ENCODE measurements at regions not wholly inside any gene's neighbourhood (a gene's known extent, or its start where the extent isn't known, plus 50 kb on each side); places are given as distances from the start of the nearest gene placed in this dataset.

DNA sequence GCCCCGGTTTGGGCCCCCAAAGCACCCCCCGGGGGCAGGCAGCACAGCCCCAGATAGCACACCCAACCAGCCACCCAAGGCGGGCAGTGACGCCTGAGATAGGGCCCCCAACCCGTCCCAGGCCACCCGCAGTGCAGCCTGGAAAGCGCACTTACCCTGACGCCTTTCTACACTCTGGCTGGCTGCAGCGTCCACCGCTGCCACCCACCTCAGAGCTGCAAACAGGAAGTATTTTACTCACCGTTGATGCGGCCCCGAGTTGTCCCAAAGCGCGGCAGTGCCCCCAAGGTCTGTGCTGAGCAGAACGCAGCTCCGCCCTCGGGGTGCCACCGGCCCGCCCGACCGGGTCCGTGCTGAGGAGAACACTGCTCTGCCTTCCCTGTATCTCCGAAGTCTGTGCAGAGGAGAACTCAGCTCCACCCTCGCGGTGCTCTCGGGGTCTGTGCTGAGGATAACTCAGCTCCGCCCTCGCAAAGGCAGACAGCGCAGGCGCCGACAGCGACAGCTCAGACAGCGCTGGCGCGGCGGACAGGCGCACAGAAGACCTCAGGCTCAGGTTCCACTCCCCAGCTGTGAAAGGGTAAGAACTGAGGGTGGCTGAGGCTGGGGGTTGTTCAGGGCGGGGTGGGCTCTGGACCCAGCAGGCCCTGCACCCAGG is 786.9 kb downstream of the CDY1 start:
- DNase-seq = no peak

DNA sequence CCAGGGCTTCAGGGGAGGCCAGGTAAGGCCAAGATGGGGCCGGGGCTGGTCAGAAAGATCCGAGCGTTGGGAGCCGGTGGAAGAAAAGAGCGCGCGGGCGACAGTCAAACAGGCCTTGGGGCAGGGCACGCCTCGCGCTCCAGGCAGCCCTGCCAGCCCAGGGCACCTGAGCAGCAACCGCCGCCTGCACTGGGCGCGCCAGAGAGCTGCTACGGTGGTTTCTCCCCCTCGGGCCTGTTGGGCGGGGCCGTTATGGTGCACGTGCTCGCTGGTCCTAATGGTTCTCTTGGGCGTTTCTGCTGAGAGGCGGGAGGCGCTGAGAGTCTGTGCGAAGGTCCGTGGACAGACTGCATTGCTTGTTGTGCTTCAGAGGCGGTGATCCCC is 787.4 kb downstream of the CDY1 start:
- DNase-seq = no peak
